ENCODE measurements at regions not wholly inside any gene's neighbourhood (a gene's known extent, or its start where the extent isn't known, plus 50 kb on each side); places are given as distances from the start of the nearest gene placed in this dataset.

GRCh38 chr15:39167164-39168058 is 413.5 kb upstream of the THBS1 start (continued):
- TF ChIP-seq SMC3 (IDR thresholded peaks at IDR 0.05; ENCODE audit: low read depth, low read length) (no peak), MXI1 (IDR thresholded peaks at IDR 0.05; ENCODE audit: low read depth, low read length) (no peak)

- H3K9ac ChIP-seq: peak overlapping the region; percentile 62; the same call in 1 of the 2 replicates
- H4K20me1 ChIP-seq (ENCODE audit: insufficient read depth): no peaks in the 10 kb centered on the region
- WGBS (ENCODE audit: low lambda C conversion rate): 98% methylated on average over 3 of the region's 3 CpGs
- H2AFZ ChIP-seq (ENCODE audit: low read depth): 0 out of 2 replicates have a peak overlapping the region, but pooled peaks have one; percentile 44
- POLR2A ChIA-PET: no interaction called here
- H3K4me2 ChIP-seq: peak overlapping the region; percentile 32; the same call in 1 of the 2 replicates
- H3K4me3 ChIP-seq (ENCODE audit: low read depth in 2 of 2, low read length in 1 of 2): no peak overlapping the region
- DNase-seq: peak; percentile 31
- H3F3A ChIP-seq (replicated peaks; ENCODE audit: insufficient read depth): peaks cover 8% of the 10 kb centered on the region
- H3K36me3 ChIP-seq (replicated peaks in 1 of 2; ENCODE audit: control insufficient read depth in 1 of 2, insufficient read depth in 2 of 2, low read length in 1 of 2): no peaks in the 10 kb centered on the region
- no peaks in the 10 kb centered on the region for H3K79me2 ChIP-seq (ENCODE audit: insufficient read depth)
- H3K27ac ChIP-seq (ENCODE audit: low read depth in 2 of 2, low read length in 1 of 2): peak overlapping the region; percentile 58 to 78; a peak in 3 of 4 replicates
- H3K9me2 ChIP-seq: no peaks in the 10 kb centered on the region
- no peaks in the 10 kb centered on the region for H3K27me3 ChIP-seq (ENCODE audit: insufficient read depth)
- H3K9me3 ChIP-seq: no peaks in the 10 kb centered on the region
- H3K4me1 ChIP-seq (ENCODE audit: control insufficient read depth in 1 of 2, insufficient read depth in 2 of 2, low read depth in 1 of 2, low read length in 1 of 2): peaks cover 7 to 8% of the 10 kb centered on the region in 2 experiments
- CTCF ChIA-PET: interaction anchor here (0.6 to 2.7 kb wide), 15 partner anchors 8 to 585 kb away, joined by 3 to 23 read pairs (median 4); partner anchors contain the start of gene THBS1
- TF ChIP-seq RCOR1 (IDR thresholded peaks at IDR 0.05; ENCODE audit: low read length): no peak
- TF ChIP-seq FOXJ3 (CRISPR knock-in tag; IDR thresholded peaks at IDR 0.05): no peak
- peak; percentile 85 for TF ChIP-seq FOSL2 (IDR thresholded peaks at IDR 0.05; ENCODE audit: borderline replicate concordance, low read depth)
- no peak for TF ChIP-seq GABPA (IDR thresholded peaks at IDR 0.05; ENCODE audit: low read depth)
- TF ChIP-seq PBX3 (IDR thresholded peaks at IDR 0.05): peak; percentile 78
- no peak for TF ChIP-seq EZH2phosphoT487 (IDR thresholded peaks at IDR 0.05; ENCODE audit: borderline replicate concordance, low read depth)
- TF ChIP-seq CTCF (IDR thresholded peaks at IDR 0.05): peak; percentile 73
- no peak for TF ChIP-seq MXI1 (IDR thresholded peaks at IDR 0.05; ENCODE audit: low read depth, low read length)
- peak in 1 of 2 experiments; percentile 77; a peak in 1 of 4 replicates for TF ChIP-seq EP300 (IDR thresholded peaks at IDR 0.05; ENCODE audit: borderline replicate concordance in 1 of 2, low read depth in 1 of 2, low read length in 1 of 2)
- peak; percentile 61; the same call in 1 of the 2 replicates for TF ChIP-seq SIN3A (IDR thresholded peaks at IDR 0.05; ENCODE audit: borderline replicate concordance, low read depth, low read length)
- TF ChIP-seq NRF1 (IDR thresholded peaks at IDR 0.05; ENCODE audit: low read depth, low read length): no peak
- TF ChIP-seq YY1 (IDR thresholded peaks at IDR 0.05; ENCODE audit: low read depth): no peak
- no peak for TF ChIP-seq ZBTB33 (IDR thresholded peaks at IDR 0.05; ENCODE audit: borderline replicate concordance, low read depth)
- TF ChIP-seq SMC3 (IDR thresholded peaks at IDR 0.05; ENCODE audit: low read depth, low read length): peak; percentile 90
- TF ChIP-seq JUND (IDR thresholded peaks at IDR 0.05): peak; percentile 82
- TF ChIP-seq REST (IDR thresholded peaks at IDR 0.05; ENCODE audit: low read depth, low read length): 0 out of 2 replicates have a peak, but pooled peaks have one; percentile 31
- peak; percentile 32; the same call in 1 of the 2 replicates for TF ChIP-seq FOXM1 (IDR thresholded peaks at IDR 0.05; ENCODE audit: low read depth)
- peak; percentile 75; the same call in 1 of the 2 replicates for TF ChIP-seq RXRA (IDR thresholded peaks at IDR 0.05; ENCODE audit: borderline replicate concordance, low read depth)
- peak; percentile 85 for TF ChIP-seq TCF12 (IDR thresholded peaks at IDR 0.05)
- TF ChIP-seq TAF1 (IDR thresholded peaks at IDR 0.05; ENCODE audit: borderline replicate concordance, low read depth, low read length): no peak
These were observed 408.9 kb upstream of the THBS1 start for GRCh38 chr15:39171944-39172368.

All from SK-N-SH (cell line).